ENCODE measurements at regions not wholly inside any gene's neighbourhood (a gene's known extent, or its start where the extent isn't known, plus 50 kb on each side); places are given as distances from the start of the nearest gene placed in this dataset.

DNA sequence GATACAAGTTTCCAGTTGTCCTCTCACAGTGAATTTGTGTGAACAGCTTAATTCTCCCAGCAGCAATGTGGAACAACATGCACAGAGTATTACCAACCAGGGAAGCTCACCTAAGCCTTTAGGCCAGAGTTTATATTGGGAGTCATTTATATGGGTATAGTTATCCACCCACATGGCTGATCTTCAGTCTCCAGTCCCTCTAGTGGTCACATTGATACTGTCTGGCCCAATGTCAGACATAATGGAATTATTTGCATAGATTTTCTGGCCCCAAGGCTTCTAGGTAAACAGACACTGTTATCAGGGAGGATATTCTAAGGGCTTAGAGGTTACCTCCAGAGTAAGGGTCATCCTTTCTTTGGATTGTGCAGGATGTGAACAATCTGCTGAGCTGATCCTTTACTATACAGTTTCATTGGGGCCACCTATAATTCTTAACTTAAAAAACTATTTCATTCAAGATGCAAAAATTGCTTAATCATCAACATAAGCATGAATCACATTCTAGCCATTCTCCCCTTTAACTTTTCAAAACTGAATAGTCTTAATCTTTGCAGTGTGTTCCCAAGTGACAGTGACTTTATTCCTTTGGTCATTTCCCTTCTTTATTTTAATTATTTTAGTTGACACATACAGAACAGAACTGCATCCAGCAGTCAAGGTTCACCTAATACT is 210.9 kb downstream of the LTN1 start:
- no peak for DNase-seq

DNA sequence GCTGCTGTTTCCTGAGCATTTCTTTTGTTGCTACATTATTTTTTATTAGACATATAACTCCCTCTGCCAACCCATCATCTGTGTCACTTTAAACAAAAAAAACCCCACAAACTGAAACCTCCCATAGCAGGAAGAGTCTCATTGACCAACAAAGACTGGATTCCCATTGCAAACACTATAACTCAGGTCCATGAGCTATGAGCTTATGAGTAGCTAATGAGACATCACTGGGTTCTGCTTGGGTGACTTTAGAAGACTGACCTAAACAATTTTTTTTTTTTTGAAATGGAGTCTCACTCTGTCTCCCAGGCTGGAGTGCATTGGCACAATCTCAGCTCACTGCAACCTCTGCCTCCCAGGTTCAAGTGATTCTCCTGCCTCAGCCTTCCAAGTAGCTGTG is 212.8 kb downstream of the LTN1 start:
- no peak for DNase-seq

DNA sequence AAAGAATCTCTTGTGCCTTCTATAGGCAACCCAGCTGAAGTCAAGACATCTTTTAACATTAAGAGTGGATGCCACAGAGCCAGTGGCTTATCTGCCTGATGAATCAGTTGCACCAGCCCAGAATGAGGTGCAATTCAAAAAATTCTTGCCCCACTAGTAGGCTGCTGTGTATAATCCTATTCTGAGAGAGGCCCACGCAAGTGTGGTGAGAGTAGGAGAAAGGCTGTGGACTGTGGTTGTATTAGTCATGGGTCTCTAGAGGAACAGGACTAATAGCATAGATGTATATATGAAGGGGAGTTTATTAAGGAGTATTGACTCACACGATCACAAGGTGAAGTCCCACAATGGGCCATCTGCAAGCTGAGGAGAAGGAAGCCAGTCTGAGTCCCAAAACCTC is 216.4 kb downstream of the LTN1 start:
- no peak for DNase-seq

DNA sequence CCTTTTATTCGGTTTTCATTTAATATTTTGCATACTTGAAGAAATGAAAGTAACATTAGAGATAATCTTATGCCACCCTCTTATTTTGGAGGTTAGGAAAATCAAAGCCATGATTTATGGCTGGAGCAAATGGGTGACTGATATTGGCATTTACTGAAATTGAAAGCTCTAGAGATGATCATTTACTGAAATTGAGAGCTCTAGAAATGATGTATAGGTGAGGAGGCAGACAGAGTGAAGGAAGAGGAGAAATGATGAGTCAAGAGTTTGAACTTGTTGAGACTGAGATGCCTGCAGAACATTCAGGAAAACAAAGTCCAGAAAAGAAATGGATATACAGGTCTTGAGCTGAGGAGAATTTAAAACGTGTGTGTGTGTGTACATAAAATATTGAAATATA is 217.6 kb downstream of the LTN1 start:
- no peak for DNase-seq

DNA sequence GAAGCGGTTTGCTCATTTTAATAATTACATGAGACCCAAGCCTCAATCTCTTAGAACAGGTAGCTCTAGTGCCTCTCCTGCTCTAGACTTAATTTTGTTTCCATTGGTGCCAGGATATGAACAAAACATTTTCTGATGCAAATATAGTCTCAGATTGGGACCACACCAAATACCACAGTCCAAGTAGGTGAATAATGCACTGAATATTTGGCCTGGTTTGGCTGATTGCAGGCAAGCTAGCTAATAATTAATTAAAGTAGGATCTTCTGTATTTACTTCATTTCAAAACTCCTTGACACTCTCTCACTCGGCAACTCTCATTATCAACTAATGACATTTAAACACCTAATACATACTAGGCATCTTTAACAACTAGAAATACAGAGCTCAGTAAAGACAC is 219.6 kb downstream of the LTN1 start:
- DNase-seq: no peak

DNA sequence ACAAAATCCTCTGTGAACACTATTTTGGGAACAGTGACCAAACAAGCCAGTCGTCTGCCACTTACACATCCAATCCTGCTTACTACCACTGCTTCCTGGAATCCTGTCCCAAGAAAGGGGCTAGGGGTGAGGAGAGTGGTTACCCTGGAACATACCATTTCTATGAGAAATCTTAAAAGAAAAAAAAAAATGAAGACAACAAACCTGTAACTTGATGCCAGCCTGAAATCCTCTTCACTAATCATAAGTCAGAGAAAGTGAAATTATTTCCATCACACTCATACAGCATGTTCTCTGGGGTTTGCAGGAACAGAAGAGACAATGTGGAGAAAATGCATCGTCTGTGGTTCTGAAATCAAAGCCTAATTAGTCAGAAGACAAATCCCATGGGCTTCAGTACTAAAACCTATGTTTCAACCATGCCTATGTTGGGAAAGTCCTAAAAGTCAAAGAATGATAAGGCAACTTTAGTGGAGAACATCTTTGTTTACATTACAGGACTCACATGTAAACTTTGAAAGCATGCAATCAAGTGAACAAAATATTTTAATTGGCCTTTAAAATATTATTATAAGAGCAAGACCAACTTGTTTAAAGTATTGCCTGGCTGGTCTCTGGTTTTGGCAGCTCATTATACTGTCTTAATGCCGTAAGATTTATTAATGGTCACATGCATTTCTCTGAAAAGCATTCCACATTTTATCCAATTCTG is 220.7 kb downstream of the LTN1 start:
- no peak for DNase-seq

DNA sequence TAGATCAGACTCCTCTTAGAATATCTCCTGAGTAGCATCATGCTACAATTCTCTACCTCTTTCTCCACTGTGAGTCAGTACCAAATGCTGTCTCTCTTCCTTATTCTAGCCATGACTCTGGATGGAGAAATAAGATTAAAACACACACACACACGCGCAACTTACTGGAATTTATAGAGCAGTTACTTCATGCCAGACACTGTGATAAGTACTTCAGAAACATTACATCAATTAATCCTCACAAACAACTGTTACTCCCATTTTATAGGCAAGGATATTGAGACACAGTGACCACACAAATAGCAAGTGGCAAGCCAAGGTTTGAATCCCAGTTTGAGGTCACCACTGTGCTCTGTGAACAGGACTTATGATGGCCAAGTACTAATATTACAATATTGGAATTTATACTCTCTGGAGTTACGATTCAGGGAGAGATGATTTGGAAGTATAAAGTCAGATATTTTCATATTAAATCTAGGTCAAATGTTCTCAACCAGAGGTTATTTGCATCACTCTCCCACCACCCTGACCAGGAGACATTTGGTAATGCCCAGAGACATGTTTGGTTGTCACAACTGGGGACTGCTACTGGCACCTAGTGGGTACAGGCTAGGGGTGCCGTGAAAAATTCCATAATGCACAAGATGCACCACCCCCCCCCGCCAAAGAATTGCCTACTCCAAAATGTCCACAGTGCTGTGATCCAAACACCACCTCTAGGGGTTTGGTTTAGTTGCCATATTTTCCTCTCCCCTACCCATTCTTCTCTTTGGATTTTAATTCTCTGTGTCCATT is 221.6 kb downstream of the LTN1 start:
- no peak for DNase-seq

DNA sequence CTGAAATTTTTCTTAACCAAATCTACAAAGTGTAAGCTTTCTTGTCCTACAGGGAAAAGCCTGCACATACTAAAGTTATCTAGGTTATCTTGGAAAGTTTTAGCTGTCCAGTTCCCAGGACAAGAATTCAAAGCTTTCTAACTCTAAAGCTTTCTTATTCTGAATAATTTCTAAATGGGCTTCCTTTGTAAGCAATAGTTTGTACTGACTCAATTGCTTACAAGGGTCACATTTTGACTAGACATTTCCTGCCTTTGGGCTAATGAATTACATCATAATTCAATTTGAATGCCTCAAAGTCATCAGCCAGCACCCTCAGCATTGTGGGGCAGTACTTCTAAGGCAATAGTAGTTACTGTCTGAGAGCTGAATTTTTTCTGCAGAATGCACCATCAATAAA is 223.0 kb downstream of the LTN1 start:
- no peak for DNase-seq

DNA sequence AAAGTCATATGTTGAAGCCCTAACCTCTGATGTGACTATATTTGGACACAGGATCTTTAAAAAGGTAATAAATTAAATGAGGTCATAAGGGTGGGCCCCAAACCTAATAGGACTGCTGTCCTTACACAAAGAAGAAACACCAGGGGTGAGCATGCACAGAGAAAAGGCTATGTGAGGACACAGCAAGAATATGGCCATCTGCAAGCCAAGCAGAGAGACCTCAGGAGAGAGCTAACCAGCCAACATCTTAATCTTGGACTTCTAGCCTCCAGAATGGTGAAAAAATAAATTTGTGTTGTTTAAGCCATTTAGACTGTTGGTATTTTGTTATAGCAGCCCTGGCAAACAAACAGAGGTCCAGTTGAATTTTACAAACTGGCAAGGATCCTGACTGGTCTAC is 223.9 kb downstream of the LTN1 start:
- no peak for DNase-seq

DNA sequence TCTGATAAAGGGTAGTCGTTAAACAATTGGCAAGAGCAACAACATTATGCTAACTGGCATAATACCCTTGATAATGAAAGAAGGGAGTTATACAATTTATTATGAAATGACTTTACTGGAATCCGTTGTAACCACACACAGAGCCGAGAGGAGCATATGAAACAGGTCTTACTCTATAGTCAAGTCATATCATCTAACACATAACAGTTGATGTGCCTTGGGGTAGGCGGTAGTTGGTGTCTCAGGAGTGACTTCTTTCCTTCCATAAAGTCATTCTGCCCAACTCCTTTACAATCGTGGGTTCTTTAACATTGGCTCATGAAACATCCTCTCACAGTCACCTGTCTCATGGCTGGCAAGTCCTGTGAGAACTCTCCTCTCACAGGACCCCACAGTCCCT is 225.2 kb downstream of the LTN1 start:
- DNase-seq: no peak

DNA sequence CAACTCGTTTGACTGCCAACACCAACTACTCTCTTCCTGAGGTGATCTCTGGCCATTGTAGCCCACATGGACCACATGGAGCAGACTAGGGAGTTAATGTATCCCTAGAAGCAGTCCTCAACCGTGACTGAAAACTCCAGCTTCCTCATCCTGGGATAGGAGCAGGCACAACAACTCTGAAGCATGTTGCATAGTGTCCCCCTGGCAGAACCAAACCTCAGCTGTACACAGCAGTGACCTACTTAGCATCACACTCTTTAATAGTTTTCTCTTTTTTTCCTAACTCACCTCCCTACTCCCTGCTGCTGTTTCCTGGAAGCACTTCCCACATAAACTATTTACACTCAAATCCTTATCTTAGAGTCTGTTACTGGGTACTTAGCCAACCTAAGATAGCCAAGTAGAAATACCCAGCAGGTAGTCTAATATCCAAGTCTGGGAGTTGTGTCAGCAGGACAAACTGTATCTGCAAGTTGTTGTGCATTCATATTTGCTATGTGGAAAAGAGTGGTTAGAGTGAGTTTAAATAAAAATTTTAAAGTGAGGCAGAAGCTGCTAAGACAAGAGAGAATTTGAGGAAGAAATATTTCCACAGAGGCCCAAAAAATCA is 228.8 kb downstream of the LTN1 start:
- DNase-seq: no peak

DNA sequence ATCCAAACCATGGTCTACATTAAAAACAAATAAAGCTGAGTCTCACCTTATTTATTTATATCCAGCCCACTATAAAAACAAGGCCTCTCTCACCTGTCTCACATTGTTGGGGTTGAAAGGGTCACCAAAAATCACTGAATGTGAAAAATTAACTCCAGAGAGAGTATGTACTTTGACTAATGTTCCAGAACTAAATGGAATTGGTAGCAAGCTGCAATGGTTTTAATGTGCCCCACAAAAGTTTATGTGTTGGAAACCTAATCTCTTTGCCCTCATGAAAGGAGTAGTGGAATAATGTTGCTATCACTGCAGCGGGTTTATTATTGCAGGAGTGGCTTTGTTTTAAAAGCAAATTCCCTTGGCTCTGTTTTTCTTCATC is 230.3 kb downstream of the LTN1 start:
- DNase-seq: no peak

DNA sequence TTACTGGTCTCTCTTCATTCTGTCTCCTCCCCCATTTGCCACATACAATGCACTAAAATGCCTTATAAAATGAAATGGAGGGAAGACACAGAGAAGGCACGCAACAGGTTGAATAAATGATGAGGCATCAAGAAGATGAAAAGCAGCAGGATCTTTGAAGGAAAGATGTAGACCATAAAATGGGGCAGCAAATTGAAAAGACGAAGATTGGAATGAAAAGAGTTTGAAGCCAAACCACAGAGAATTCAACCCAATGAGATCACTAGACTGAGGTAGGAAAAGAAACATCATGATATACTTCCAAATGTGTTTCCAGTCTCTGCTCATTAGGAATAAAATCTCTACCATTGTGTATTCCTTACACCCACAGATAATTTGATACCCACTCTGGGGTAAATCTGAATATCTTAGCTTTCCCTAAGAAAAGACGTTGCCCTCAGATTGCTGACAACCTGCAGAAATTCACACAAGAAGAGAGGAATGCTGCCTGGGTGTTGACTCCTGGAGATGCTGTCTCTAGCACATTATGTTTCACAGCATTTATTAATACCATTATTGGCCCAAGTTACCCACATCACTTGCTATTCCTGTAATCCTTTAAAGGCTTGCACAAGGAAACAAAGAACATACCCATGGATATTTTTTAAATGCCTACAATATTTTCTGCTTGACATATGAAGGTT is 230.9 kb downstream of the LTN1 start:
- DNase-seq: no peak

DNA sequence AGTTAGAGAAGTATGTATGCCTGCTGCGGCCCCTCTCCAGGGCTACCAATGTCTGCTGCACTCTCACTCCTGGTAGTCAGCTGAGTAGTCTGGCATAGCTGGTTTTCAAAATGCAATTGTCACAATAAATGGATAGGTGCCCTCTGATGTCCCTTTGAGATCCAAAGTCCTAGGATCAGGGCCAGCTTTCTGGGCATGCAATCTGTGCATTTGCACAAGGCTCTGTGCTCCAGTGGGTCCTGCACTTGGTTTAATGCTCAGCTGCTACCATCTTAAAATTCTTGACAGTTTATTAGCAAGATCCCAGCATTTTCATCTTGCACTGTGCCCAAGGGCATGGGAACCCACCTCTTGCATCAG is 233.8 kb downstream of the LTN1 start:
- DNase-seq: no peak

DNA sequence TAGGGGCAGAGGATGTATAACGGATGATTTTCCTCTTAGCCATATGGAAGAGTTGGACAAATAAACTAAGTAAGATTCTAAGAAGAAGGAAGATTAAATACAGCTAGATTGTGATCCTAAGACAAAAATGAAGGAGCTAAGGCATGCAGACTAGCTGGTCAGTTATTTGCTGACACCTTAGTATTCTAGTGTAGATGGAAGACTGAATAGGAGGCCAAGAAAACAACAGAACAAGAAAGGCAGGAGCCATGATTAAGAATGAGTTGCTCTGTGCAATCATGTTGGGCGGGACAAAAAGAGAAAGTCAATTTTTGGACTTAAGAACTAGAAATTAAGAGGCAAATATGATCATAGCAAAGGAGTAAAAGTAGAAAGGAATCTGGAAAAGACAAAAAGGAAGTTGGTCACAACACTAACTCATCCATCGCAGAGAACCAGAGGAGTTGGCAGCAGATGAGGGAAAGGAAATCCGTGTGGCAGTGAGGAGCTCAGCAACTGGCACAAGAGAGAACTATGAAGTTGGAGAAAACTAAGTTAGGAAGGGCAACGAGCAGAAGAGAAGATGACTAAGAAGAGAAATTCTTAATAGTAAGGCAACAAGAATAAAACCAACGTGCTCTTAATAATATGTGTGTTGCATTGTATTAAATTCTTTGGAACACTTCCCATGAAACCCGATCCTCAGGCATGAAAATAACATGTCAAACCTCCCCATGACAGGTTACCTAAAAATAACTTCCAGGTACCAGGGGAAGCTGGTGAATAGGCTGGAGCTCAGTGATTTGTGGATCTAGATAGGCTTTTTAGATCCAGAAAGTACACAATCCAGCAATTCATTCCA is 234.4 kb downstream of the LTN1 start:
- DNase-seq: no peak

DNA sequence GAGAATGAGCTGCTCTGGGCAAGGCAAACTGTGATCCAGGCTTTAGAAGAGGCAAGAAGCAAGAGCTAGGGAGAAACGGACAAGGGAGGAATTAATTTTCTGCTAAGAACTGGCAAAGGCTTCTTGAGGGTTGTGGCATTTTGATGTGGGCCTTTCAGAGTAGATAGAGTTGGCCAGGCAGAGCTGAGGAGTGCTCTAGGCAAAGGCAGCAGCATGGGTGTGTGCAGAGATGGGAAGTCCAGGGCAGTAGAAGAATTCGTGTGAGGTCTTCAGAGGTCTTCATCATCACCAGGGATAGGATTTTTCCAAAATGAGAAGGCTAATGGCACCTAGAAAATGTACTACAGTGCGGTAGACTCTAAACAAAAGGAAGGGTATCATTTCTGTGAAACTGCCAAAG is 237.8 kb downstream of the LTN1 start:
- no peak for DNase-seq

DNA sequence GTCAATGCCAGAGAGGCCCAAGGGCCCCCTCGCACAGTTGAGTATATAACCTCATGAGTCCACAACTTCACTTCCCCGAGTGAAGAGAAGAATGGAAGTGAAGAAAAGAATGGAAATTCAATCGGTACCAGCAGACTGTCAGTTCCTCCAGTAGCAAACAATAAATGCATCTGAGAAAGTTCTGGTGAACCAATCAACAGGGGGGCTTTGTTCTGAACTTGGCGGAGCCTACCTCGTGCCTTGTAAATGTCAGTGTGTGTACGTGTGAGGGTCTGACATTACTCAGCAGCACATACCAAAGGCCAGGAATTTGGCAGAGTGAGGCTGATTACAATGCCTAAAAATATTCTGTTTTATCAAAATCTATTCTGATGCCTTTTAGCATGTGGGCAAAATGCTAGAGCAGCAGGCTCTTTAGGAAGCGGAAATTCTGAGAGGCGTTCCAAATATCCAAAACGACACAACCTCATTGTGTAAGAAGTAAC is 238.5 kb downstream of the LTN1 start:
- no peak for DNase-seq

DNA sequence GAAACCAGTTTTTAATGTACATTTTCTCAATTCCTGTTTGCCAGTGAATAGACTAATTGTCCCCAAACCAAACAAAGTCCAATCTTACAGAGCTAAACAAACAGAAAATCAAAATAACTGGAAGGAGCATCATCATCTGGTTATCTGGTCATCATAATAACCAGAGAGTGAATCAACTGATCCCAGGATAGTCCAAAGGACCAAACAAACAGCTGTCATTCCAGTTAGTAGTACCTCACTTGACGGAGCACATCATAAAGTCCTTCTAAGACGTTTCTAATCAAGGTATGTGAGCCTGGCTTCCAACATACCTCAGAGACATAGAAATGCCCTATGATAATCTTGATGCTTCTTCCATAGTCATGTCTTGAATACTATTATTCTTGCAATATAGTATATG is 240.5 kb downstream of the LTN1 start:
- no peak for DNase-seq

DNA sequence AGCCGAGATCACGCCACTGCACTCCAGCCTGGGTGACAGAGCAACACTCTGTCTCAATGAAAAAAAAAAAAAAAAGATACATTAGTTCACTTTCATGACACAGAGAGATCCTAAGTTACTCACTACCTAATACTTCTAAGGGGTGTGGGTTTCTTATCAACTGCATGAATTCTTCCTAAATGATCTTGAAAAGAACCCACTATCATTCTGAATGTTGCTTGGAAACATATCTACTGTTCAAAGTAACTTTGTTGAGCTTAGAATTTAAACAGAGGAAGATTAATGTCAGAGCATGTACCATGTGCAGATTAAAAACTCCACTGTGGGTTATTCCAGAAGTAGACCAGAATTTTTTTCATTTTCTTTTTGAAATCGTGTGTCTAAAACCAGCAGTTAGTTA is 241.5 kb downstream of the LTN1 start:
- no peak for DNase-seq

DNA sequence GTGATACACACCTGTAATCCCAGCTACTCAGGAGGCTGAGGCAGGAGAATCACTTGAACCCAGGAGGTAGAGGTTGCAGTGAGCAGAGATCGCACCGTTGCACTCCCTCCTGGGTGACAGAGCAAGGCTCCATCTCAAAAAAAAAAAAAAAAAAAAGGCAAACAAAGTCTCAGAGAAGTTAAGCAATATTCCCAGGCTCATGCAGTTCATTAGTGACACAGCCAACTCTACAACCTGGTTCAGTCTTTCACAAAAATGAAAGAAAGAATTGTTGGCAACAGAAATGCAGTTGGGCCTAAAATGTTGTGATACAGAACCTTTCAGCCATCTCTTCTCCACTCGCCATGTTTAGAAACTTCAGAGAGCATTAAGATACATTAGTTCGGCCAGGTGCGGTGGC is 242.1 kb downstream of the LTN1 start:
- DNase-seq: no peak

DNA sequence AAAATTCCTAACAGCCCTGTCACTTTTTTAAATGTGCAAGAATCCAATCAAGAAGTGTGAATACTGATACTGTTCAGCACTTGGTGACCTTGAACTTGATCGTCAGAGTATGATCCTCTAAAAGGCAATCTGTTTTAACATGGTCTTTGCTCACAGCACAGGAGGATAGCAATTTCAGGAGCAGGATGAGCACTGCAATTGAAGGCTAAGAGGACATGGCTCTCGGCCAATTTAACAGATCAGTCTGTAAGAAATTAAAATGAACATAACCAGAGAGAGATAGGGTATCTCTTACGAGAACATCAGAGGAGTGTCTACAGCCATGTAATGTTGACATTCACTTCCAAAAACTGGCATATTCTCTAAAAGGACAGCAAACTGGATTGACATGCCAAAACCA is 243.1 kb downstream of the LTN1 start:
- no peak for DNase-seq

DNA sequence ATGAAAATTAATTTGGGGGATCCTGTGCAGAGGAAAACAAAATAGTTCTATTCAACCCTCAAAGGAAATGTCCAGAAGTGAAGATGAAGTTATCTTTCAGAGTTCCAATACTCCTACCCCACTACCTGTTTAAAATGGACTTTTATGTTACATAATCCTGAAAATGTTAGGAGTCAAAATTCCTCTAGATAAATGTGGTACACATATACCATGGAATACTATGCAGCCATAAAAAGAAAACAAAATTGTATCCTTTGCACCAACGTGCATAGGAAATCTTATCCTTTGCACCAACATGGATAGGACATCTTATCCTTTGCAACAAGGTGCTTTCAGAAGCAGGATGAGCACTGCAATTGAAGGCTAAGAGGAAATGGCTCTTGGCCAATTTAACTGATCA is 245.2 kb downstream of the LTN1 start:
- DNase-seq: no peak

Data from activated effector memory CD4-positive, alpha-beta T cell treated with anti-CD3 and anti-CD28 coated beads, Interleukin-2, amount 50 U/mL, for 16 hours (primary cell).